Skeletal muscle tissue (tissue), 3 donors: ENCODE measurements at regions not wholly inside any gene's neighbourhood (a gene's known extent, or its start where the extent isn't known, plus 50 kb on each side); places are given as distances from the start of the nearest gene placed in this dataset.

Experiments
- H3K27ac ChIP-seq: one replicate; pipeline ENCODE4 v1.7.0; 2013; ENCODE audit warnings: mild to moderate bottlenecking, low read depth, low read length, inconsistent platforms
- H3K27me3 ChIP-seq, 3 donors: one replicate each; pipeline ENCODE4 v1.7.0; 2013; ENCODE audit warnings: low read length in 3 of 3; ENCODE audit not compliant: control insufficient read depth in 3 of 3, insufficient read depth in 3 of 3
- H3K36me3 ChIP-seq, 3 donors: one replicate each; pipeline ENCODE4 v1.7.0; 2013; ENCODE audit warnings: low read length in 3 of 3; ENCODE audit not compliant: control insufficient read depth in 3 of 3, insufficient read depth in 3 of 3
- H3K4me1 ChIP-seq, 3 donors: one replicate each; pipeline ENCODE4 v1.7.0; 2013; ENCODE audit warnings: low read length in 3 of 3, mild to moderate bottlenecking in 3 of 3; ENCODE audit not compliant: control insufficient read depth in 3 of 3, insufficient read depth in 3 of 3
- H3K4me3 ChIP-seq, 3 donors: one replicate each; pipeline ENCODE4 v1.7.0; 2013; ENCODE audit warnings: low read length in 3 of 3
- H3K9ac ChIP-seq, 3 donors: one replicate each; pipeline ENCODE4 v1.7.0; 2013; ENCODE audit warnings: low read length in 3 of 3, mild to moderate bottlenecking in 3 of 3, moderate library complexity in 2 of 3, low read depth in 1 of 3
- H3K9me3 ChIP-seq, 3 donors: one replicate each; pipeline ENCODE4 v1.7.0; 2013; ENCODE audit warnings: low read length in 3 of 3; ENCODE audit not compliant: control insufficient read depth in 3 of 3
- donor health status: Osteomylitis.

DNA sequence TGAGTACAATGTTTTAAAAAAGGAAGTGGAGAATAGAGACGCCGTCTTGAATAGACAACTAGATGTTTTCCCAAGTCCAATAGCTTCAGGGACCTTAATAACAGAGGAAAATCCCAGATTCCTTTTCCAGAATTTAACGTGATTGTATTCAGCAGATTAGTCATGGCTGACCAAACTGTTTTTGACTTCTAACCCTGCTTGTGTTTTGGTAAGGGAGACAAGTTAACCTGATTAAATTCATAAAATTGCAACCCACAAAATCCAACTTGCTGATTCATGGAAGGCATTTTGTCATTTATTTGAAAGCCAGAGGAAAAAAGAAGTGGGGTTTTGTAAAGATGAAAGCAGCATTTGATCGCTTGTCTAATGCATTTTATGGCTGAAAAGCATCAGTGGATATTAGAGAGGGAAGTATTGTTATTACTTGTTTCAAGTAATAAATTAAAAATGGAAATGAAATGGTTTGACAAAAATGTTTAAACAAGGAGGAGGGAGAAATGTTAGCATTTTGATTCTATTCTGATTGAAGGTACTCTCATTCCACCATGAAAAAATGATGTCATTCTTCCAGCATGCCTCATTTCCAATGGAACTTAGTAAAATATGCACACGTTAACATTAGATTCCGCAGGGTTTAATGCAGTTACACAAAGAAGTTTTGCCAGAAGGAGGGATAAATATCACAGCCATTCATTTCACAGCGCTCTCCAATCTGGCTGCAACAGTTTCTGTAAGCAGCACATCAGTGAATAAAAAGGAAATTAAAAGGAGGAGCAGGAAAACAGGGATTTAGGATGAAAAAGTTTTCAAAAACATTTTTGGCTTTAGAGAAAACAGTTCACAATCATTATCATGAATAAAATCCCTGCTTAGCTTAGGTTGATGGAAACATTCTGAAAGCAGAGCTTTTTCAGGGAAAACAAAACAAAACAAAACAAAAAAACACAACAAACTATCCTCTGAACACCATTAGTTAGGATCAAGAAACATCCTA is 314.7 kb downstream of the PRR16 start:
- Histone ChIP-seq H3K4me1 (no peaks in the 10 kb centered on the region), H3K9ac (peak overlapping the region in 1 of 3 donors; percentile 46), H3K9me3 (no peaks in the 10 kb centered on the region), H3K27ac (no peak overlapping the region), H3K36me3 (no peaks in the 10 kb centered on the region), H3K27me3 (no peaks in the 10 kb centered on the region), H3K4me3 (peak overlapping the region in 1 of 3 donors; percentile 6)

- Histone ChIP-seq H3K9me3 (no peaks in the 10 kb centered on the region), H3K27ac (no peak overlapping the region), H3K4me3 (no peak overlapping the region), H3K9ac (peak overlapping the region in 1 of 3 donors; percentile 46), H3K36me3 (no peaks in the 10 kb centered on the region), H3K4me1 (no peaks in the 10 kb centered on the region), H3K27me3 (no peaks in the 10 kb centered on the region)
These were observed 315.6 kb downstream of the PRR16 start for GRCh38 chr5:120779674-120780073.

DNA sequence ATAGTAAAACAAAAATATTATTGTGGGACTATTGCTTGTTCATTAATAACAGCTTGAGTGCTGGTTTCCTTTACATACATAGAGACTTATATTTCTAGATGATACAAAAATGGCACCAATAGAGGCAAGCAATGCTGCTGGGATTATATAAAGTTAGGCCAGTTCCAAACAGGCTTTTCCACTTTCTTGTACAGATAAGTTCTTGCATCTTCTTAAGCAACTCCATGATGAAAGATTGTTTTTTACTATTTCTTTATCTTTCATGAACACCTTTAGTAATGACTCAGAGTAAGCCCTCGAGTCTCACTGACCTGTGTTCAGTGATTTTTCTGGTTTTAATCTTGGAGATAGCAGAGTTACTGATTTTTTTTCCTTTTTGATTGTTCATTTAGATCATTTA is 324.4 kb downstream of the PRR16 start:
- no peak overlapping the region for H3K27ac ChIP-seq
- H3K4me3 ChIP-seq, result no peak overlapping the region
- no peaks in the 10 kb centered on the region for H3K4me1 ChIP-seq
- H3K36me3 ChIP-seq, result no peaks in the 10 kb centered on the region
- no peak overlapping the region for H3K9ac ChIP-seq
- no peaks in the 10 kb centered on the region for H3K9me3 ChIP-seq
- H3K27me3 ChIP-seq, result no peaks in the 10 kb centered on the region

DNA sequence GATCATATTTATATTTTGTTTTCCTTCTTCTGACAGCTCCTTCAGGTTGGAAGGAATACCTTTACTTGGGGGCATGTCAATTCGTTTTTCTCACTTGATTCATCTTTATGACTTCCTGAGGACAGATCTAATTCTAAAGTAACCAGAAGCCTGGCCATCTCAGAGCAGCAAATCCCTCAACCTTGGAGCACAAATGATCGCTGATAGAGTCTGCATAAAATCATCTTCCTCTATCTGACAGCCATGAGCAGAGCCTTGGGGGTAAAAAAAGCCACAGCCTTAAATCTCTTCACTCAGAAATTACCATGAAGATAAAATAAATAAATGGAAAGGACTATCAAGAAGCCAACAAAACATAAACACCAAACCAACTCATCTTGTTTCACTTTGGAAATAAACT is 325.8 kb downstream of the PRR16 start:
- Histone ChIP-seq H3K27me3 (no peaks in the 10 kb centered on the region), H3K4me1 (no peaks in the 10 kb centered on the region), H3K4me3 (no peak overlapping the region), H3K9ac (no peak overlapping the region), H3K9me3 (no peaks in the 10 kb centered on the region), H3K27ac (no peak overlapping the region), H3K36me3 (no peaks in the 10 kb centered on the region)

DNA sequence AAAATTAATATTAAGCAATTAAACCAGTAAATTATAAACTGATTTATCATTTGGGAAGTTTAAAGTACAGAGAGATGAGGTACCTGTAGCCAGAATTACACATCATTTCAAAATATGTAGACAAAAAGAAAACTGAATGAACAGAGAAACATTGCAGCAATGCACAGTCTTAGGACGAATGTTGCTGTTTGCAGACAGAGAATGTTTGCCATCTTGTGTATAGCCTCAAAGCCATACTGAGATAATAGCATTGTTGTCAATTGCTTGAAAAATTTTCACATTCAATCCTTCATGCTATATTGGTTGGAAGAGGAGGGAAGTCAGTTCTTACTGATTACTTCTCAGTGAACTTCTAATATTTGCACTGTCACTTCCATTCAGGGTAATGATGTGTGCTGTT is 326.2 kb downstream of the PRR16 start:
- H3K9ac ChIP-seq, result no peak overlapping the region
- H3K4me1 ChIP-seq, result no peaks in the 10 kb centered on the region
- no peaks in the 10 kb centered on the region for H3K9me3 ChIP-seq
- H3K36me3 ChIP-seq, result no peaks in the 10 kb centered on the region
- H3K27ac ChIP-seq, result no peak overlapping the region
- H3K27me3 ChIP-seq, result no peaks in the 10 kb centered on the region
- H3K4me3 ChIP-seq, result no peak overlapping the region

GRCh38 chr5:120792477-120792876 is 328.4 kb downstream of the PRR16 start:
- no peak overlapping the region for H3K9ac ChIP-seq
- no peaks in the 10 kb centered on the region for H3K4me1 ChIP-seq
- no peaks in the 10 kb centered on the region for H3K9me3 ChIP-seq
- H3K27me3 ChIP-seq, result no peaks in the 10 kb centered on the region
- no peak overlapping the region for H3K4me3 ChIP-seq
- no peak overlapping the region for H3K27ac ChIP-seq
- no peaks in the 10 kb centered on the region for H3K36me3 ChIP-seq

DNA sequence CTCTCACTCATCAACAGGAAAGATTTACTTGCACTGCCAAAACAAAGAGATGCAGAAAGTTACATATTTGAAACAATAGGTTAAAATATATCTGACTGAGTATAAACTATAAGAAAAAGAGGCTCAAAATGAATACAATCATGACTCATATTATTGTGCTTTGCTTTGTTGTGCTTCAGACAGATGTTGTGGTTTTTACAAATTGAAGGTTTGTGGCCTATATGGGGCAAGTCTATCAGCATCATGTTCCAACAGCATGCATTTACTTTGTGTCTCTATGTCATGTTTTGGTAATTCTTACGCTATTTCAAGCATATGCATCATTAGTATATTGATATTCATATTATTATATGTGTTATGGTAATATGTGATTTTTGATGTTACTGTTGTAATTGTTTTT is 330.0 kb downstream of the PRR16 start:
- Histone ChIP-seq H3K9ac (no peak overlapping the region), H3K4me1 (no peaks in the 10 kb centered on the region), H3K9me3 (no peaks in the 10 kb centered on the region), H3K27me3 (no peaks in the 10 kb centered on the region), H3K36me3 (no peaks in the 10 kb centered on the region), H3K4me3 (no peak overlapping the region), H3K27ac (no peak overlapping the region)

DNA sequence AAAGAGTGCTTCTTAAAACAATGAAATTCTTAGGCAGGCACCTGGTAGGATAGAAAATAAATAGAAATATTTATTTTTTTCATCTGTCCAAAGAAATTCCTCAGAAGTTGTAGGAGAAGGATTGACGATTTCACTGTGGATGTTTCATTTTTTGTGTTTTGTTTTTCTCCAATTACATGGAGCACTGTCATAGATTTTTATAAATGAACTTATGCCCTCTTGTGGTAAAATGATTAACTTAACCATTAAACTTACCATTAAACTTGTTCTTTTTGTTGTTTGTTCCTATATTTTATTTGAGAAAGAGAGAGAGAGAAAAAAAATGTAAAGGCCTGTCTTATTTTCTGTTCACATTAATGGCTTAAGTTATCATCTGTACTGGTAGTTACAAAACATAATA is 339.2 kb downstream of the PRR16 start:
- no peak overlapping the region for H3K9ac ChIP-seq
- H3K27me3 ChIP-seq, result no peaks in the 10 kb centered on the region
- no peaks in the 10 kb centered on the region for H3K9me3 ChIP-seq
- H3K36me3 ChIP-seq, result no peaks in the 10 kb centered on the region
- no peaks in the 10 kb centered on the region for H3K4me1 ChIP-seq
- H3K4me3 ChIP-seq, result no peak overlapping the region
- H3K27ac ChIP-seq, result no peak overlapping the region

DNA sequence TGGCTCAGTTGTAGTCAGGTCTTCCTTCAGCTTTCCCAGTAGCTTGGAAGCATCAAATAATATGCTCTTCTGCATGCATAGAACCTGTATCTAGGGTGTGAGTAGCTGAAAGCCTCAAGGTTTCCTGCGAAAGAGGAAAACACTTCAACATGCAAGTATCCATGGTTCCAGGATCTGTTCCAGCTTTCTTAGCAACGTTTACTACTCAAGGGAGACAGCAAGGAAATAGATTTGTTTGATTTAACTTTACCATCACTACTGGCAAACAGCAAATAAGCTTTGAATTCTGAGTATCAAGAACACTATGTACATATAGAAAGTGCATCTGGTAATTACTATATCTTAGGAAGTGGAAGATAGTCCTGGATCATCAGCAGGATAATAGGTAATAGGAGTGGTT is 341.0 kb downstream of the PRR16 start:
- no peaks in the 10 kb centered on the region for H3K36me3 ChIP-seq
- H3K9ac ChIP-seq, result no peak overlapping the region
- no peaks in the 10 kb centered on the region for H3K9me3 ChIP-seq
- H3K27ac ChIP-seq, result no peak overlapping the region
- no peaks in the 10 kb centered on the region for H3K27me3 ChIP-seq
- no peaks in the 10 kb centered on the region for H3K4me1 ChIP-seq
- H3K4me3 ChIP-seq, result no peak overlapping the region

GRCh38 chr5:120806202-120806601 is 342.1 kb downstream of the PRR16 start:
- Histone ChIP-seq H3K36me3 (no peaks in the 10 kb centered on the region), H3K27me3 (no peaks in the 10 kb centered on the region), H3K4me3 (no peak overlapping the region), H3K9me3 (no peaks in the 10 kb centered on the region), H3K4me1 (no peaks in the 10 kb centered on the region), H3K9ac (no peak overlapping the region), H3K27ac (no peak overlapping the region)
